ENCODE measurements at regions not wholly inside any gene's neighbourhood (a gene's known extent, or its start where the extent isn't known, plus 50 kb on each side); places are given as distances from the start of the nearest gene placed in this dataset.

DNA sequence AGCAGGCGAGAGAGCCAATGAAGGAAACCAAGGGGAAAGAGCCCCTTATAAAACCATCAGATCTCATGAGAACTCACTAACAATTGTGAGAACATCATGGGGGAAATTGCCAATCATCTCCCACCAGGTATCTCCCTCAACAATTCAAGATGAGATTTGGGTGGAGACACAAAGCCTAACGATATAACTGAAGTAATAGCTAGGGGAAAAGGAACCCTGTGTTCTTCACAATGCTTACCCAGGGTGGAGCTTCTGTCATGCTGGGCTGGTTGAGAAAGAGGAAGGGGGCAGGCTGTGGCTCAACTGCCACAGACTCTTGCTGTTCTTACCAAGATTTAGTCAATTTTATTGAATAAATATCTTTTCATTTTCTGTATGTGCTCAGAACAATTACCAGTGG is 392.1 kb upstream of the HS6ST1 start:
- no peak for DNase-seq

DNA sequence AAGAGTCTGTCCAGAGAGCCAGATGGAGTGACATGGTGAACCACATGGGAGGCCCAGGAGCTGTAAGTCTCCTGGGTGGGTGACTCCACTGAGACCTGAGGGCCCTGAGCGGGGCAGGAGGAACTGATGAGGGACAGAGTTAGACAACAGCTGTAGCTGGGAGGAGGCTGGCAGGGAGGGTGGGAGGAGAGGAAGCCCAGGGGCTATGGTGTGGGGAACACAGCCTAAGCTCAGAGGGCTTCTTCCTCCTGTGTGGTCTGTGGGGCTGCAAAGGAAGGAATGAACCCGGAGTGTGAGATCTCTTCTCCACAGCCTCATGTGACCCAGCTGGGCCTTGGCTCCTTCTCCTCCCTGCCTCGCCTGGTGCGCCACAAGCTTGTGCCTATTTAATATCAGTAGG is 395.6 kb upstream of the HS6ST1 start:
- DNase-seq, result no peak

- no peak for DNase-seq
Measured at GRCh38 chr2:128714851-128715312, 396.2 kb upstream of the HS6ST1 start.

GRCh38 chr2:128715360-128715759 is 396.7 kb upstream of the HS6ST1 start:
- DNase-seq, result no peak

GRCh38 chr2:128716299-128716721 is 397.6 kb upstream of the HS6ST1 start:
- DNase-seq, result no peak

DNA sequence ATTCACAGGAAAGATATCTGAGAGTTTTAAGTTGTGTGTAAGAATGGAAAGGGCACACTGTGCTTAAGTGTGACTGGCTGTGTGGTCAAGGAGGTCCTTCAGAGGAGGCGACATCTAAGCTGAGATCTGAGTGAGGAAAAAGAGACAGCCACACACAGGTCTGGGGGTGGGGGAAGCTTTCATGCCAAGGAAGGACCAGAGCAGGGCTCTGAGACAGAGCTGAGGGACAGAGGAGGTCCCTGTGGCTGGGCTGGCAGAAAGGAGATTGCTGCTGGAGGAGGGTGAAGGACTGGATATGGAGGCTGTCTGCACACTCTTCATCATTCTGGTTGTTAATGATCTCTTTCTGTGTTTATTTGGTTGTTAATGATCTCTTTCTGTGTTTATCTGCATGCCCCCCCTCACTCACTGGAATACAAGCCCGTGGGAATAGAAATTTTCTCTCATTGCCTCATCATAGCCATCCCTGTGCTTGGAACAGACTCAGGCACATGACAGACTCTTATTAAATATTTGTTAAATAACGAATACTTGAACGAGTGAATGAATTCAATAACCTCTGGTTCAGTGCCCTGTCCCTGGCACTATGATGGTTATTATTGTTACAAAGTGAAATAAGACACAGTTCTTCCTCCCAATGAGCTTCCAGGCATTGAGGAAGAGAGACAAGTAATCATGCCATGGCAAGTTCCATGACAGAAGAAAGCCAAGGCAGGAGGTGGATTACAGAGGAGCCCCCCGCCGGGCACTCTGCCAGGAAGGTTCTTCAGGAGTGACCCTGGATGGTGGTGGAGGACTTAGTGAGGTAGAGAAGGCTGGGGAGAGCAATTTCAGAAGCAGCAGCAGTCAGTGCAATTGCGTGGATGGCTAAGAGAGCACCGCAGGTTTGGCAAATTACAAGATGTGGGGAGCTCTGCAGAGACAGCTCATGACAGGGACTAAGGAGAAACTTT is 399.4 kb upstream of the HS6ST1 start:
- no peak for DNase-seq

DNA sequence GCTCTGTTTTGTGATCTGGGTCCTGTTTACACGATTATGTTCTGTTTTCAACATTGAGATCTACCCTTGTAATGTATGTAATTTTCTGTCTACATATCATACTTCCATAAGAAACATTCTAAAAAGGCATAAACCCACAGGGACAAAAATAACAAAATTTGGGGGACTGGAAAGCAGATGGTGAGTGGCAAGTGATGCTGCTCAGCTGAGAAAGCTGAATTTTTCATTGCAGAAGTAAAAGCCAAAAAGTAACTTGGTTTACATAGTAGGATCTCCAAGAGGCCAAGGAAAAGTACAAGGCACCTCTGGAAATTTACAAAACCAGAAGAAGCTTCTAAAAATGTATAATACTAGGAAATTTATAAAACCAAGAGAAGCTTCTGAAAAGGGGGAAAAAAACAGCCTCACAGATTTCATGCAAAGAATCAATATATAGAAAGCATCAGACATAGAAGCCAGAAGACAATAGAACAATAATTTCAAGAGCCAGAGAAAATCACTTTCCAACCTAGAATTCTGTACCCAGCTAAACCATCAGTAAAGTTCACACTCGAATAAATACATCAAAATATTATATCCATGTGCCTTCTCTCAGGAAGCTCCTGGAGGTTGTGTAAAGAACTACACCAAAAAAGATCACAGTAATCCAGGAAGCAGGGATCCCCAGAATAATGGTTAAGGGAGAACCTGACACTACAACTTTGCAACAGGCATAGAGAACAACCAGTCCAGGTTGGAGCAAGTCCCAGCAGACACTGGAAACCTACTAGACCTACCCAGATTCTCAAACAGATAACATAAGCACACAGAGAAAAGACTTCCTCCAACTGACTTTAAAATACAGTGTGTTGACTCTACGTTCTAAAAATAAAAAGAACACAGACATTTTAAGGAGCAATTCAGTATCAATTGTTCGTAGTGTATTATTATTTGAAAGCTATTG is 401.7 kb upstream of the HS6ST1 start:
- no peak for DNase-seq

DNA sequence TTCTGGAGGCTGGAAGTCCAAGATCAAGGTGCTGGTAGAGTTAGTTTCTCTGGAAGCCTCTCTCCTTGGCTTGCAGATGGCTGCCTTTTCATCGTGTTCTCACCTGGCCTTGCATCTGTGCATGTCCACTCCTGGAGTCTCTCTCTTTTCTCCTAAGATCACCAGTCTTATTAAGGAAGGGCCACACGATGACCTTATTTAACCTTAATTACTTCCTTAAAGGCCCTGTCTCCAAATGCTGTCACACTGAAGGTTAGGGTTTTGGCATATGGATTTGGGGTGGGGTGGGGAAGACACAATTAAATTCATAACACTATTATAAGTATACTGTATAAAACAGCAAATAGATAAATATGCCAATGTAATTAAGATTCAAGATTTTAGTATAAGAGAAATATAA is 402.4 kb upstream of the HS6ST1 start:
- no peak for DNase-seq

DNA sequence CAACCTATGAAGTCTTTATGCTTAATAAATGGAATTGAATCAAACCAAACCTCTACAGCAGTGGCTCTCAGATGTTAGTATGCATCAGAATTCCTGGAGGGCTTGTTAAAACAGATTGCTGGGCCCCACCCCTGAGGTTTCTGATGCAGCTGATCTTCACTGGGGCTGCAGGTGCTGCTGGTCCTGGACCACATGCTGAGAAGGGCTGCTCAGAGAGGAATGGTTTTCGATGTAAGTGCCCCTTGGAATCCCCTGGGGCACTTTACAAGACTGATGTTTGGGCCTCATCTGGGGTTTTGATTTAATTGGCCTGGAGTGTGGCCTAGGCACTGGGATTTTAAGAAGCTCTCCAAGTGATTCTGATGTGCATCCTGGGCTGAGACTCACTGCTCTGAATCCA is 403.8 kb upstream of the HS6ST1 start:
- DNase-seq, result peak; percentile 18

- DNase-seq, result no peak
Measured at GRCh38 chr2:128724547-128724946, 405.9 kb upstream of the HS6ST1 start.

DNA sequence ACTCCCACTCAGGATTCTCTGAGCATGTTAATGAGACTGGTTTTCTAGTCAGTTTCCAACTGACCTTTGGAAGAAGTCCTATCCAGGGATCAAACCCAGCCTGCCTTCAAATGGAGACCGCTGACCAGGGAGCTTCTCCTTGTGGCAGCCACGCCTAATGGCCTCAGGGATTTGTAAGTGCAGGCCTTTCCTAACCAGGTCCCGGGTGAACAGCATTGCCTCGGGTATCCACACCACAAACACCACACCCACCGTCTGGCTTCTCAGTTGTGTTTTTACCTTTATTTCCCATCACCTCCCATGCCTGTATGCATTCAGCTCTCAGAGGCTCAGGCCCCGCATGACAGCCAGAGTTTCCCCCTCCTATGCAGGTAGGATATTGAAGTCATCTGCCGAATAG is 406.3 kb upstream of the HS6ST1 start:
- DNase-seq, result no peak

GRCh38 chr2:128726236-128726635 is 407.6 kb upstream of the HS6ST1 start:
- DNase-seq, result no peak

DNA sequence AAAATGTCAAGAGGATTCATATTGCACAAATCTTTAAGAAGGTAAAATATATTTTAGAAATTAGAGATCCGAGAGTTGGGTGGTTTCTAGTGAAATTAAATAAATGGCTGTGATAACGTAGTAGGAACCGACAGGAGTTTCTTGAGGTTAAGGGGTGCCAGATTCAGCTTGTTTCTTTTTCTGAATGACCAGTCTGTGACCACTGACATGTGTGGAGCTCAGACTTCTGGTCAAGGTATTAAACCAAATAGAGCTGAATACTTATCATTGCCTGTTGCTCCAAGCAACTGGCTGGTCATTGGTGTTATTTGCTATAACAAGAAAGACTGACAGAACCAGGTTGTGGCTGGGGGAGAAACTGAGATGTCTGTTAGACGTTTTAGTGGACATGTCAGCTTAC is 408.2 kb upstream of the HS6ST1 start:
- no peak for DNase-seq

GRCh38 chr2:128727404-128727803 is 408.7 kb upstream of the HS6ST1 start:
- no peak for DNase-seq

- DNase-seq, result no peak
Measured at GRCh38 chr2:128727914-128728313, 409.2 kb upstream of the HS6ST1 start.

GRCh38 chr2:128729051-128729450 is 410.4 kb upstream of the HS6ST1 start:
- no peak for DNase-seq

DNA sequence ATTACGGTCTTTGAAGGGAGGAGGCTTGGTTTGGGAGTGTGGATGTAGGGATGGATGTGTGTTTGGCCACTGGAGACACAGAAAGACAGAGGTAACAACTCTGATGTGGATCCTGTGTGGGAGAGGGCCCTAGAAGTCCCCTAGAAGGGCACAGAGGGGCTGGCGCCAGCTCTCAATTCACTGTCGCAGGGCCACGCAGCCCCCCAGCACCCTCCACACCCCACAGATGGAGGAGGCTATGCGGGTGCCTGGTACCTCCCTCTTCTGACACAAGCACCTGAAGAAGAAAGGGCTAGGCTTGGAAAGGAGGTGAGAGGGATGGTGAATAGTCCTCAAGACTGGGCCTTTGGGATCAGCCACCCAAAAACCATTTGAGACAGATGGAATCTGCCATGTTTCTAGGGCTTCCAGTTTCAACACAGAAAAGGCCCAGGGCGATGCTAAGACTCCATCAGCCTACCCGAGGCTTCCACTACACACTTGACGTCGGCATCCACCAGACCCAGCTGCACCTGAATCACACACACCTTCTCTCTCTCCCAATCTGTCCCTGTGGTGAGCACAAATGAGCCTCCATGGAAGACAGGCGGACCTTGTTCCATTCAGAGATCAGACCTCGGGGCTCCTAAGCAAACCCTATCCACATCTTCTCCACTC is 413.5 kb upstream of the HS6ST1 start:
- no peak for DNase-seq

- DNase-seq, result no peak
Measured at GRCh38 chr2:128732976-128733431, 414.3 kb upstream of the HS6ST1 start.

DNA sequence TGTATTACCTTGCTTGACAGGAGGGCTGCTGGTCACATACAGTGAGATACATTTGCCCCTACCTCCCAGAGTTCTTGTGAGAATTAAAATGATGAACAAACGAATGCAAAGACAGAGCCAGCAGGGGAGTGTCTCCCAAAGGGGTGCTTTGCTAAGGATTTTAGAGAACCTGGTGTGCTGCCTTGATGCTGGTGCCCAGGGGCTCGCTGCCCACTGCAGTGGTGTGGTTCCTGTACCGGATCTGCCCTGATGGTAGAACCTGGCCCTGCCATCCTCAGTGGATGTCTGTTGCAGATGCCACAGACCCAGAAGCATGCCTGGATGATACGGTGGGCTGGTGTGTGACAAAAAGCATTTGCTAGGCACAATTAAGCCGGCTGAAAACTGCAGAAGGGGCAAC is 414.8 kb upstream of the HS6ST1 start:
- DNase-seq, result no peak

- DNase-seq, result no peak
Measured at GRCh38 chr2:128734521-128735295, 416.0 kb upstream of the HS6ST1 start.

- no peak for DNase-seq
Measured at GRCh38 chr2:128735296-128735960, 416.8 kb upstream of the HS6ST1 start.

All from DMS79 (cell line).